NAMALWA (cell line): ENCODE measurements at regions not wholly inside any gene's neighbourhood (a gene's known extent, or its start where the extent isn't known, plus 50 kb on each side); places are given as distances from the start of the nearest gene placed in this dataset.
"Not testable (repeated sequence)": the region's sequence is repeated elsewhere in the genome, so short reads cannot be mapped to it uniquely, and the experiment has no call there.

ENCODE experiments used
- DNase-seq: peaks from one replicate; pipeline ENCODE4 v3.0.0-alpha.2; 2015; ENCODE audit warnings: low spot score

DNA sequence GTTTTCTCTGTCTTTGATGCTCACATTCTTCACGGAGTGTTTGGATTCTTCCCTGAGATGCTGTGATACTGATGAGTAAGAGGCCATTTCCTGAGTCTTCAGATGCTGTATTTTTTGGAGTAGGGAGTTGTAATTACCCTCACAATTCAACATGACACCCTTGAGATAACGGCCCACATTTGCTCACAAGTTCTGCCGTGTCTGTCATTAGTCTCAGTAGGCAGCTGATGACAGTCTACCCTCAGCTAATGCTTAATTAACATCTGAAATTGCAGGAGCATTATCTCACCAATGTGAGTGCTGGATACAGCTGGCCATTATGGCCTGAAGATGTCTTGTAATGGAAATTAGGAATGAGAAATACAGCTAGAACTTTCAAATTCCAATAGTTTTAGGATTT, 307.1 kb upstream of the ADCY2 start:
- no peak for DNase-seq

DNA sequence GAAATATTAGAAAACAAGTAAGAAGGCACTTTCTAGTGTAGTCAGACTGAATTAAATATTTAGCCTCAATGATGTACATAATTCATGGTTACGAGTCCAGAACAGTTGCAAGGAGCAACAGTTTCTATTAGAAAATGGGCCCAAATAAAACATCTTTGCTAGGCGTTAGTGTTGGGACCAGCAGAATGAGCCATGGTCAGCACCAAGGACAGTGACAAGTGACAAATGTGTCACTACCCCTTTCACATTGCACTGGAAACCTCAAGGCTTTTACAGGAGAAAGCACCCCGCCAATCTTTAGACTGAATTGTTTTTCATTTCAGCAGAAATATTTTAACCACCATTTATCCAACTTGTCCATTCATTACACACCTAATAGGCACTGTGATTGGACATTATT, 301.3 kb upstream of the ADCY2 start:
- DNase-seq: peak; percentile 44

DNA sequence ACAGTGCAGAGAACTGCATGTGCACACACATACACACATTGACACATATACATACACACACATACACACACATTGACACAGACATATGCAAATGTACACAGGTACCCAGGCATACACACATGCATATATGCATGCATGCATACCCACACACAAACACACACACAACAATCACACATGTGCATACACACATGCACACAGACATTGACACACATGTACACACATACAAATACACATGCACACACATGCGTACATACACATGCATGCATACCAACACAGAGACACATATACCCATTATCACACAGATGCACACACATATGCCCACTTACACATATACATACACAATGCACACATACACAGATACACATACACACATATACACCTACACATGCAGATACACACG, 299.6 kb upstream of the ADCY2 start:
- no peak for DNase-seq

DNA sequence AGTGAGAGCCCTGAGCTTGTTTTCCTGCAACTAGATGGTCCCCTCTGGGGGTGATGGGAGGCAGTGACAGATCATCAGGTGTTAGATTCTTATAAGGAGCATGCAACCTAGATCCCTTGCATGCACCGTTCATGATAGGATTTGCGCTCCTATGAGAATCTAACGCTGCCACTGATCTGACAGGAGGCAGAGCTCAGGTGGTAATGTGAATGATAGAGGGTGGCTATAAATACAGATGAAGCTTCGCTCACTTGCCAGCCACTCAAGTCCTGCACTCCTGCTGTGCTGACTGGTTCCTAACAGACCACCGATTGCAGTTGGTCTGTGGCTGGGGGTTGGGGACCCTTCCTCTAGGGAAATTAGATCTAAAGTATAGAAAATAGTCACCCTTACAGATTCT, 290.6 kb upstream of the ADCY2 start:
- DNase-seq: no peak

DNA sequence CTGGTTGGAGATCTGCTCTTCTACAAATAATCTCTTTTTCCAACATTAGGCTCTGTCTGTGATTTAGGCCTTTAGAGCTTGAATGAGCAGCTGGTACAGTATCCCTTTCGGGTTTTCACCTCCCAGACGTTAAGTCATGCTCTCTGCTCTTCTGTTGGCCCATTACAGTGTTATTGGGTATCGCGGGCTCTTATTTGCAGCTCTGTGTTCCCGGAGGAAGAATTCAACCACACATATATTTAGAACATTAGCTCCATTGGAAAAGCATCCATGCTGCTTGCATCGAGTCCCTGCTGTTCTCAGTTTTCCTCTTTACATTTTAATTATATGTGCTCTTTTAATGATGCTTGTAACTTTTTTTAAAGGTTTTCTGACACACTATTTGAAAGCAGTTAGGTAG, 278.0 kb upstream of the ADCY2 start:
- no peak for DNase-seq

DNA sequence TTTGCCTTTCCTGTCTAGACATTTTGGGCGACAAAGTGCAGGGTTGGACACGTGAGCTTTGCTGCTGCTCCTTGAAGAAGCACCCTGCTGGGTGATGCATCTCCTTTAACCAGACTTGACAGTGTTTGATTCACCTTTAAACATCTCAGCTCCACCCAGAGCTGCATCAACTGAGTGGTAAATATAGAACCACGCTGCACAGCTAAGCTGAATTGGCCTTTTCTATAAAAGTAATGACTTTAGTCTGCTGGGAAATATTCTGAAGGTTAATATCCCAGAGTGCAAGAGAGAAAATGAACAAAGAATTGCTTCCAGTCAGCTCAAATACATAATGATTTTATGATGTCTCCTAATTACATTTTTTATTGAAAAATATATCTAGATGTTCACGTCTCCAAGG, 264.3 kb upstream of the ADCY2 start:
- no peak for DNase-seq

DNA sequence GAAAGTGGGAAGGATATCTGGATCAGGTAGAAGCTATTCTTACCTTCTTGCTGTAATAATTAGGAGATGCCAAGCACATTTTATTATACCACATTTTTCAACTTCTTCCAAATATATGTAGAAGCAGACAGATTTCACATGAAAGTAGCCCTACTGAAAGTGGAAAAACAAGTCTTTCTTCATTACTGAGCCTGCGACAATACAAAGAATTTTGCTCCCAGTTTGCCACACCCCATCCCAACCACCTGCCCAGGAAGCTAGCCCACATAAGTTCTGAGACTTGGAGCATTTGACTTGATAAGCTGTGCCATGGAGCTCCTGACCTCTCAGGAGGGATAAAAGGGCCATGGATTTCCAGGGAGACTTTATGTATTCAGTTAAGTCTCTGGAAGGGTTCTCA, 249.1 kb upstream of the ADCY2 start:
- no peak for DNase-seq

DNA sequence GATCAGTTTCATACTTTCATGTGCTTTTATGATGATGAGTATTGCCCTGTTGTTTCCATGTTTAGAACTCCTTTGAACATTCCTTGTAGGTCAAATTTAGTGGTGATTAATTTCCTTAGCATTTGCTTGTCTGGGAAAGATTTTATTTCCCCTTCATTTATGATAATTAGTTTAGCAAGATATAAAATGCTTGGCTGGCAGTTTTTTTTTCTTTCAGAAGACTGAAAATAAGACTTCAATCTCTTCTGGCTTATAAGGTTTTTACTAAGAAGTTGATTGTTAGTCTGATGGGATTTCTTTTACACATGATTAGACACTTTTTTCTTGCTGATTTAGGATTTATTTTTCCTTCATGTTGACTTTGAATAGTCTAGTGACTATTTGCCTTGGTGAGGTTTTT, 238.9 kb upstream of the ADCY2 start:
- DNase-seq: no peak

DNA sequence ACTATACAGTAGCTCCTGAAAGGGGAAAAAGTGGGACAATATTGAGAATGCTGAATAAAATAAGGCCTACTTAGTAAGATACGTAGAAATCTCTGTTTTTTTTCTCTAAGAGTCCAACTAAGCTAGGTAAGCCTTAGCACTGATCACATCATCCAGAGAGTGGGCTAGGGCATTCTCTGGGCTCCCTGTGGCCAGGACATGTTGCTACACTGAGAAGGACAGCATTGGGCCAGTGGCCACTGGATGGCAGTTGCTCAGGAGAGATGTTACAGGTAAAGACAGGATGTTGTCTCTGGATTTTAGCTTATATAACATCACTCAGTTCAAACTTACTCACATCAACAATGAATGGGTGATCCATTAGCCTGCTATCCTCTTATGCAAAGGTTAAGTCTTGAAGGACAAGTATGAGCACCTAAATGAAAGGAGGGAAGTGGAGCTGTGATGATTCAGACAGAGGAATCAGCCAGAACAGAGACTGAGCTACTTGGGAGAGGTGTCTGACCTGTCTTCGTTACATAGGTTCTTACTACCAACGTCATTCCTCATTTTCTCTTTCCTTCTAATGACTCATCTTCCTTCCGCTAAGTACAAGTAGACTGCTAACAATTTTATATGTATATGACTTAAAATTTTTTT, 226.6 kb upstream of the ADCY2 start:
- no peak for DNase-seq

DNA sequence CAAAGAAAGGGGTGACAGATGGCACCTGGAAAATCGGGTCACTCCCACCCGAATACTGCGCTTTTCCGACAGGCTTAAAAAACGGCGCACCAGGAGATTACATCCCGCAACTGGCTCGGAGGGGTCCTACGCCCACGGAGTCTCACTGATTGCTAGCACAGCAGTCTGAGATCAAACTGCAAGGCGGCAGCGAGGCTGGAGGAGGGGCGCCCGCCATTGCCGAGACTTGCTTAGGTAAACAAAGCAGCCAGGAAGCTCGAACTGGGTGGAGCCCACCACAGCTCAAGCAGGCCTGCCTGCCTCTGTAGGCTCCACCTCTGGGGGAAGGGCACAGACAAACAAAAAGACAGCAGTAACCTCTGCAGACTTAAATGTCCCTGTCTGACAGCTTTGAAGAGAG, 225.2 kb upstream of the ADCY2 start:
- DNase-seq: not testable (repeated sequence)

DNA sequence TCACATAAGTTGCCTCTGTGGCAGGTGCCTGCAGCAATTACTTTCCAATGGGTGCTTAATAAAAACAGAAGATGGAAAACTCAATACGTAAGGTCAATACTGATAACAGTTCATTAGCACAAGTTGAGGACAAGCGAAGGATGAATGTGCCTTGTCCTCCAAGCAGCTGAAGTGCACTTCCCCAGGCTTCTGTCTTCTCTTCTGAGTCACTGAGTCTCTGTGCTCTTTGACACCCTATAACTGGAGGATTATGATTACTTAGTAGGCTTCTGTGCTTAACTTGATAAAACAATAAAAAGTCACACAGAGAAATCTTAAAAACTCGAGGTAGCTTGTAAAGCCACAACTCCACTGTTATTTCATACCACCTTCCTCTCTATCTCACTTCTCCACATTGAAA, 216.6 kb upstream of the ADCY2 start:
- no peak for DNase-seq

DNA sequence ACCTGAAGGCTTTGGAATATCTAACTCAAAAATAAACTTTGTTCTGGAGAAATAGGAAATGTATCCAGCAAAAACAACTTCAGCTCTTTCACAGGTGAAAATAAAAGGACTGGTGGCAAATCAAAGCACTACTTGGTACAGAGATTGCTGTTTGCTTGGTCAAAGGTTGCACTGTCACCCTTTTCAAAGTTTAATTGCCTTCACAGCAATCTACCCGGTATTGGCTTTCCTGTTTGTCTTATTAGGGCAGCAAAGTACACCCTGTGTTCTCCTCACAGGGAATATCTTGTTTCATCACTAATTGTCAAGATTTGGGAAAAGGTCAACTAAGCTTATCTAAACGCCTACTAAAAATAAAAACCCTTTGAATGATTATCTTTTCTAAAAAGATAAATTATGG, 214.1 kb upstream of the ADCY2 start:
- no peak for DNase-seq

DNA sequence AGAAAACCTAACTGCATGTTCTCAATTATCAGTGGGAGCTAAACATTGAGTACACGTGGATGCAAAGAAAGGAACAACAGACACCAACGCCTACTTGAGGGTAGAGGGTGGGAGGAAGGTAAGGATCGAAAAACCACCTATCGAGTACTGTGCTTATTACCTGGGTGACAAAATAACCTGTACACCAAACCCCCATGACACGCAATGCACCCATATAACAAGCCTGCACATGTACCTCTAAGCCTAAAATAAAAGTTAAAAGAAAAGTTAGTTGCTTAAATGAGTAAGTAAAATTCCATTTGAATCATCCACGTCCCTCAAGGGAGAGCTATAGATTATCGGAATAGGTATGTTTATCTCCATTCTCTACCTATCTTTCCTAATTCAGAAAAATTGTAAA, 210.2 kb upstream of the ADCY2 start:
- no peak for DNase-seq

DNA sequence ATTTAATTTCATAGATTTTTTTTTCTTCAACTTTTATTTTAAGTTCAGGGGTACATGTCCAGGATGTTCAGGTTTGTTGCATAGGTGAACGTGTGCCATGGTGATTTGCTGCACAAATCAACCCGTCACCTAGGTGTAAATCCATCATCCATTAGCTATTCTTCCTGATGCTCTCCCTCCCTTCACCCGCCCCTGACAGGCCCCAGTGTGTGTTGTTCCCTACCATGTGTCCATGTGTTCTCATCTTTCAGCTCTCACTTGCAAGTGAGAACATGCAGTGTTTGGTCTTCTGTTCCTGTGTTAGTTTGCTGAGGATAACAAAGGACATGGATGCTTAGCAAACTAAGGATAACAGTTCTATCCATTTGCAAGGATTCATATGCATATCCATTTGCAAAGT, 209.1 kb upstream of the ADCY2 start:
- DNase-seq: no peak

DNA sequence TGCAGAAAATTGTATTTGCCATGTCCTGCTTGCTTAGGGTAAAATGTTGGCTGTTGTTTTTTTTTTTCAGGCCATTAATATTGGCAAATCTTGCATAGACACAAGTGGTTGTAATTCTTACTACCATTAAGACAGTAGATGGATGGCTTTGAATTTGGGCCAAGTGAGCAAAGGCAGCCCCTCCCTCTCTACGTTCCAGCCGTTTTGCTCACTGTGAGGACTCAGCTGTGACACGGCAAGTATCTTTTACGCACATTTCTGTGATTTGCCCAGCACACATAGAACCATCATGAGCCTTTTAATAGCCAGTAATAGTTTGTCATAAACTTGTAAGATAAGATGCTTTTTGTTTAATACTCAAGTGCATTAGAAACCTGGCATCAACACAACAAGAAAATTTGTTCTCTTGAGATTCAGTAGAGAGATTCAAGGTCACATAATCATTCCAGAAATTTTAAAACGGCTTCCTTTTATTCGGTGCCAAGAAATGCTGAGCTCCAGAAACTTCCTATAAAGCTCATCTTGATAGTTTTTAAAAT, 205.2 kb upstream of the ADCY2 start:
- DNase-seq: no peak

DNA sequence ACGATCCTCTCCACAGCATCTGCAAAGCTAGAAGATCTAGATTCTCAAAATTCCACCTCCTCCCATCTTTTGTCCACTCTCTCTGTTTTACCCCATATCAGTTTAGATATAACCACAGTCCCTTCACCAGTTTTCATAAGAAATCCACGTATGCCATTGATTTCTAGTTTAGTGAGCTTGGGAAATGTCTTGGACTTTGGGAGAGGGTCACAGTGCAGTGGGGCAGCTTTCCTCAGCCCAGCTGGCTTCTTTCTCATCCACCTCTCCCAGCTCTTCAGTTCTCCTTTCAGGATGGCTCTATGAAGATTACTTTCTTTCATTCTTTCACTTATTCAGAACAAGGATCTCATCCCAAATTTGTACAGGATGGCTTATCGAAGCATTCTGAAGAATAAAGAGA, 203.9 kb upstream of the ADCY2 start:
- no peak for DNase-seq

DNA sequence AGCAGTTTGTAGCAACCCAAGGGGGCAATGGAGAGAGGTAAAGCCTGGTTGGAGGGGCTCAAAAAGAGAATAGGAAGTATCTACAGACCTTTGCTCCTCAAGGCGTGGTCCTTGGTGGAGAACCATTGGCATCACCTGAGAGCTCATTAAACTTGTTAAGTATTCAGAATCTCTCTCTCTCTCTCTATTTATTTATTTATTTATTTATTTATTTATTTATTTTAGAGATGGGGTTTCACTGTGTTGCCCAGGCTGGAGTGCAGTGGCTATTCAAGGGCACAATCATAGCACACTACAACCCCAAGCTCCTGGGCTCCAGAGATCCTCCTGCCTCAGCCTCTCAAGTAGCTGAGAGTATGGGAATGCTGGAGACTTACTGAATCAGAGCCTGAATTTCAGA, 193.1 kb upstream of the ADCY2 start:
- DNase-seq: no peak

DNA sequence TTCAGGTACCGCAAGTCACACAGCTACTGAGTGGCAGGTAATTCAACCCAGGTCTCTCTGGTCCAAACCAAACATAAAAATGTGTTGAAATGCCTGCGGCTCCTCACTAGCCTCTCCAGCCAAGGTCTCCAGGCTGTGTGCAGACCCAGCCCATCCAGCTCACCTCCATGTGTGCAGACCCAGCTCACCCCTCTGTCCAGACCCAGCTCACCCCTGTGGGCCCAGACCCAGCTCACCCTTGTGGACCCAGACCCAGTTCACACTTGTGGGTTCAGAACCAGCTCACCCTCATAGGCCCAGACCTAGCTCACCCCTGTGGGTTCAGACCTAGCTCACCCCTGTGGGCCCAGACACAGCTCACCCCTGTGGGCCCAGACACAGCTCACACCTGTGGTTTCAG, 188.0 kb upstream of the ADCY2 start:
- DNase-seq: no peak

DNA sequence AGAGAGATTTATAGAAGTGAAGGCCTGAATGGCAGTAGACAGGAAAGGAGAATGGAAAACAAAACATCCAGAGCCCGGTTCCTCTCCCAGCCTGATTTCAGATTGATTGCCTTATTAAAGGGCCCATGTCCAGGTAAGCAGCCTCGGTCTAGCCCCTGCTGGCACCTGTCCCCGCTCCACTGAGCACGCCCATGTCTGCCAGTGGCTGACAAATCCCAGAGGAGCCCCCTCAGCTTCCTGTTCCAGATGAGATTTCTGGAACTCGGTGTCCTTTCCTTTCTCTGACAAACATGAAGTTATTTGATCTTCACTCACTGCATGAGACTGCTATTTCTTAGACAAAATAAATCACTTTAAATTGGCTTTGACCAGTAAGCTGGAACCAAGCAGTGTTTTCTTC, 187.0 kb upstream of the ADCY2 start:
- no peak for DNase-seq

DNA sequence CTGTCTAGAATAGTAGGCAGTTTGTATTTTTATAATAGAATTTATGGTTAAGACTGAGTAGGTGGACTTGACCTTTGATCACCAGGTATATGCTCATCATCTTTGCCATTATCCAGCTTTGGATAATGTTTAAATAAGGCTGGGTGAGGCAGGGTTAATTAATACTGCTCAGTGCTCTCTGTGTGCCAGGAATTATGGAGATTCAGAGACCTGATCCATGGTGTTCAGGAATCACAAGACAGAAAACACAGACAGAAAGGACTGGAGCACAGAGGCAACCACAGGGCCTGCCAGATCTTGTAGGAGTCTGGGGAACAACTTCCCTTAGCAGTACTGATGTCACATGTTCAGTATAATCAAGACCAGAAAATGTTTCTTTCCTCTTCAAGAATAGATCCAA, 186.3 kb upstream of the ADCY2 start:
- no peak for DNase-seq

DNA sequence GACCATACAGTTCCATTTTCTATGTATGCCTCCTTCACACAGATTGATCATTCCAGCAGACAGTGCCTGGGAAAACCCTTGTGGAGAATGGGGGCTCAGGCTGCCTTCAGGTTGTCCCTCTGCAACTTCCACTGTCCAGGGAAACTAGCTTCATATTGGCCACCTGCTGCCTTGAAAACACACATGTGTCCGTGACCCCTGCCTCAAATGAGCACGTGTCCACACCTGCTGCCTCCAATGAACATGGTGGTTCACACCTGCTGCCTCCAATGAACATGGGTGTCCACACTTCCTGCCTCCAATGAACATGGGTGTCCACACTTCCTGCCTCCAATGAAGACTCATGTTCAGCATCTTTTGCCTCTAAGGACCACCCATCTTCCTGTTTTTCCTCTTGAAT, 185.4 kb upstream of the ADCY2 start:
- DNase-seq: no peak

DNA sequence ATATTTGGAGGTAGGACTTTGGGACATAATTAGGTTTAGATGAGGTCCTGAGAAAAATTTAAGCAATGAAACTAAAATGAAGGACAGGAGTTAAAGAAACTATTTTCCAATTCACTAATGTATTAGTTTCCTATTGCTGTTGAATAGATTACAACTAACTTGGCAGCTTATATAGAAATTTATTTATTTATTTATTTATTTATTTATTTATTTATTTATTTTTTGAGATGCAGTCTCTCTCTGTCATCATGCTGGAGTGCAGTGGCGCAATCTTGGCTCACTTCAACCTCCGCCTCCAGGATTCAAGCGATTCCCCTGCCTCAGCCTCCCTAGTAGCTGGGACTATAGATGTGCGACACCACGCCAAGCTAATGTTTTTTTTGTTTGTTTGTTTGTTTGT, 182.4 kb upstream of the ADCY2 start:
- no peak for DNase-seq

DNA sequence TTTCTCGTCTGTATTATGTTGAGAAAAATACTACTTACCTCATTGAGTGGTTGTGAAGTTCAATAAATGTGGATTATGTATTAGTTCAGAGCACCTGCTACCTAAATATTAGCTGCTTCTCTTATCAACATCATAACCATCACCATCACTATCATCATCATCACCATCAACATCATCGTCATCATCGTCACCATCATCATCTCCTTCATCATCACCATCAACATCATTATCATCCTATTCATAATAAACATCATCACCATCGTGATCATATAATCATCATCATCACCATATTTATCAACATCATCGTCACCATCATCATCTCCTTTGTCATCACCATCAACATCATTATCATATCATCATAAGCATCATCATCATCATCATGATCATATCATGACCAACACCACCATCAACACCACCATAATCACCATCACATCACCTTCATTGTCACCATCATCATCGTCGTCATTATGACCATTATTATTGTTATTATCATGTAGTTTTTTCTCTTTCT, 181.0 kb upstream of the ADCY2 start:
- DNase-seq: no peak

DNA sequence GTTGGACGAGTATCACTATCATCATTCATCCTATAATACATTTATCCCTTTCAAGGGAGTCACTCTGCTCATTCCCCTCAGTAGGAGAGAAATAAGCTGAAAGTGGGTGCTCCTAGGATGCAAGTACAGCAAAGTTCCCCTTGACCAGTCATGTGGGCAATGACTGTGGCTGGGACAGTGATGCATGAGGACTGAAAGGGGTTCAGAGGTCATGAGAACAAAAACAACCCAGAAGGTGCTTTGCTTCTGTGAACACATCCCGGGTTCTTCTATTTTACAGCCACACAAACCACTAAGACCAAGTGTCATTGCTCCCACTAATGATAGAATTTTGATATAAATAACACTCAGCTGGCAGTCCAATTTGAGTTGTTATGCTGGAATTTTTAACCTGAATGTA, 177.8 kb upstream of the ADCY2 start:
- no peak for DNase-seq

DNA sequence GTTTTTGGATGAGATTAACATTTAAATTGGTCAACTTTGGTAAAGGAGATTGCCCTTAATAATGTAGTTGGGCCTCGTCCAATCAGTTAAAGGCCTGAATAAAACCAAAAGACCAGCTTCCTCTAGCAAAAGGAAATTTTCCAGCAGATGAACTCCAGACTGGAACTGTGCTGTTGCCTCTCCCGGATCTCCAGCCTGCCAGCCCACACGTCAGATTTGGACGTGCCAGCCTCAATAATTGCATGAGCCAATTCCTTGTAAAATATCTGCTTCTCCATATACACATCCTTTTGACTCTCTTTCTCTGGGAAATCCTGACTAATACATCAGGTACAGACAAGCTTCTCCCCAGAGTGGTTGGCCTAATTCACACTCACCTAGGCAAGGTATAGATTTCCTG, 175.8 kb upstream of the ADCY2 start:
- DNase-seq: no peak
